Fibroblast of lung (primary cell): ENCODE measurements at regions not wholly inside any gene's neighbourhood (a gene's known extent, or its start where the extent isn't known, plus 50 kb on each side); places are given as distances from the start of the nearest gene placed in this dataset.

Experiments
- DNase-seq, 2 donors: peaks; one replicate each; pipeline versions ENCODE4 v3.0.0 to v3.0.0-alpha.2; 2010; ENCODE audit warnings: low read depth in 2 of 2
- H2AFZ ChIP-seq: 2 replicates; pipeline ENCODE4 v1.5.1; 2012; ENCODE audit warnings: low read length, control low read depth, inconsistent platforms
- H3K27ac ChIP-seq: 2 replicates; pipeline ENCODE4 v1.5.1; 2011; ENCODE audit warnings: low read length, control low read depth; ENCODE audit not compliant: insufficient read depth
- H3K27me3 ChIP-seq: 2 replicates; pipeline ENCODE4 v1.5.1; 2011; ENCODE audit warnings: mild to moderate bottlenecking, low read length; ENCODE audit not compliant: control insufficient read depth, insufficient read depth
- H3K36me3 ChIP-seq: 2 replicates; pipeline ENCODE4 v1.5.1; 2011; ENCODE audit warnings: low read length; ENCODE audit not compliant: control insufficient read depth, insufficient read depth
- H3K4me1 ChIP-seq: 2 replicates; pipeline ENCODE4 v1.5.1; 2011; ENCODE audit warnings: low read length; ENCODE audit not compliant: control insufficient read depth, insufficient read depth; ENCODE audit errors: extremely low read depth
- H3K4me2 ChIP-seq: 2 replicates; pipeline ENCODE4 v1.5.1; 2011; ENCODE audit warnings: low read length, control low read depth; ENCODE audit not compliant: insufficient read depth; ENCODE audit errors: extremely low read depth
- H3K4me3 ChIP-seq, 4 experiments: fragments of 200-600 bp in 1 of 4; sonication (generic) in 1 of 4; replicated peaks in 1 of 4; 2 replicates each; pipeline ENCODE4 v1.5.1; 2011 to 2016; ENCODE audit warnings: low read length in 4 of 4, low read depth in 3 of 4, mild to moderate bottlenecking in 3 of 4, control low read depth in 2 of 4, inconsistent platforms in 1 of 4, mixed read lengths in 1 of 4; ENCODE audit not compliant: insufficient read depth in 1 of 4; ENCODE audit errors: control extremely low read depth in 1 of 4
- H3K79me2 ChIP-seq: 2 replicates; pipeline ENCODE4 v1.5.1; 2012; ENCODE audit warnings: mild to moderate bottlenecking, low read length, inconsistent platforms; ENCODE audit not compliant: control insufficient read depth, insufficient read depth
- H3K9ac ChIP-seq: 2 replicates; pipeline ENCODE4 v1.5.1; 2011; ENCODE audit warnings: mild to moderate bottlenecking, low read length, control low read depth; ENCODE audit not compliant: insufficient read depth
- H3K9me3 ChIP-seq: 2 replicates; pipeline ENCODE4 v1.5.1; 2012; ENCODE audit warnings: low read depth, low read length; ENCODE audit not compliant: control insufficient read depth, insufficient read depth
- H4K20me1 ChIP-seq: 2 replicates; pipeline ENCODE4 v1.5.1; 2011; ENCODE audit warnings: low read length; ENCODE audit not compliant: control insufficient read depth, insufficient read depth; ENCODE audit errors: extremely low read depth
- CTCF ChIP-seq, 2 donors: IDR thresholded peaks in 1 of 2; conservative IDR thresholded peaks in 1 of 2; 1 replicate in 1 of 2; 2 replicates in 1 of 2; pipeline ENCODE4 v1.5.1; 2011 to 2012; ENCODE audit warnings: low read length in 2 of 2, control low read depth in 1 of 2, inconsistent platforms in 1 of 2, low read depth in 1 of 2, mild to moderate bottlenecking in 1 of 2
- EZH2 ChIP-seq: IDR thresholded peaks from 2 replicates; pipeline ENCODE4 v1.5.1; 2012; ENCODE audit warnings: low read length, control low read depth, mild to moderate bottlenecking; ENCODE audit errors: missing control alignments

GRCh38 chr10:44201656-44202055, 183.2 kb downstream of the CXCL12 start:
- Histone ChIP-seq H3K79me2 (no peaks in the 10 kb centered on the region), H3K4me1 (peaks cover 3% of the 10 kb centered on the region), H2AFZ (no peak overlapping the region), H3K4me2 (no peak overlapping the region), H3K9me3 (no peaks in the 10 kb centered on the region), H3K9ac (no peak overlapping the region), H3K27ac (no peak overlapping the region), H3K27me3 (no peaks in the 10 kb centered on the region), H3K36me3 (no peaks in the 10 kb centered on the region), H3K4me3 (no peak overlapping the region), H4K20me1 (no peaks in the 10 kb centered on the region)
- DNase-seq = no peak
- no peak for TF ChIP-seq CTCF (conservative IDR thresholded peaks at IDR 0.05 in 1 of 2, IDR thresholded peaks at IDR 0.05 in 1 of 2; ENCODE audit: low read depth in 1 of 2, low read length in 2 of 2)
- no peak for TF ChIP-seq EZH2

DNA sequence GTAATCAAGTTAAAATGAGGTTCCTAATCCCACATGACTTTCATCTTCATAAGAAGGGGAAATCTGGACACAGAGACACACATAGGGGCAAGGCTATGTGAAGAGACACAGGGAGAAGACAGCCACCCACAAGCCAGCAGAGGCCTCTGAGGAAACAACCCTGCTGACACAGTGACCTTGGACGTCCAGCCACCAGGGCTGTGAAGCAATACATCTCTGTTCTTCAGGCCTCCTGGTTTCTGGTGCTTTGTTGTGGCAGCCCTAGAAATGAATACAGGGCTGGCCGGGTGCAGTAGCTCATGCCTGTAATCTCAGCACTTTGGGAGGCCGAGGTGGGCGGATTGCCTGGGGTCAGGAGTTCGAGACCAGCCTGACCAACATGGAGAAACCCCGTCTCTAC, 183.9 kb downstream of the CXCL12 start:
- Histone ChIP-seq H3K79me2 (no peaks in the 10 kb centered on the region), H2AFZ (no peak overlapping the region), H3K27me3 (no peaks in the 10 kb centered on the region), H3K4me3 (no peak overlapping the region), H3K4me1 (peaks cover 4% of the 10 kb centered on the region), H4K20me1 (no peaks in the 10 kb centered on the region), H3K36me3 (no peaks in the 10 kb centered on the region), H3K4me2 (no peak overlapping the region), H3K9ac (no peak overlapping the region), H3K9me3 (no peaks in the 10 kb centered on the region), H3K27ac (no peak overlapping the region)
- TF ChIP-seq EZH2 (no peak), CTCF (conservative IDR thresholded peaks at IDR 0.05 in 1 of 2, IDR thresholded peaks at IDR 0.05 in 1 of 2; ENCODE audit: low read depth in 1 of 2, low read length in 2 of 2) (no peak)
- DNase-seq = no peak

- Histone ChIP-seq H3K79me2 (no peaks in the 10 kb centered on the region), H3K4me2 (no peak overlapping the region), H3K9ac (no peak overlapping the region), H3K4me3 (no peak overlapping the region), H3K27ac (no peak overlapping the region), H4K20me1 (no peaks in the 10 kb centered on the region), H3K27me3 (no peaks in the 10 kb centered on the region), H3K9me3 (no peaks in the 10 kb centered on the region), H2AFZ (no peak overlapping the region), H3K4me1 (peaks cover 10% of the 10 kb centered on the region), H3K36me3 (no peaks in the 10 kb centered on the region)
- no peak for TF ChIP-seq EZH2
- TF ChIP-seq CTCF (conservative IDR thresholded peaks at IDR 0.05 in 1 of 2, IDR thresholded peaks at IDR 0.05 in 1 of 2; ENCODE audit: low read depth in 1 of 2, low read length in 2 of 2) = no peak
- DNase-seq = no peak
Observed at GRCh38 chr10:44199991-44200655, 184.8 kb downstream of the CXCL12 start.
